GM19372 (cell line): ENCODE measurements at regions not wholly inside any gene's neighbourhood (a gene's known extent, or its start where the extent isn't known, plus 50 kb on each side); places are given as distances from the start of the nearest gene placed in this dataset.

Experiments
- ATAC-seq: cut with Tn5 transposase; IDR thresholded peaks from one replicate; pipeline ENCODE4 v1.9.1; 2021; ENCODE audit warnings: mild to moderate bottlenecking, low read depth, moderate library complexity; ENCODE audit not compliant: unreplicated experiment

DNA sequence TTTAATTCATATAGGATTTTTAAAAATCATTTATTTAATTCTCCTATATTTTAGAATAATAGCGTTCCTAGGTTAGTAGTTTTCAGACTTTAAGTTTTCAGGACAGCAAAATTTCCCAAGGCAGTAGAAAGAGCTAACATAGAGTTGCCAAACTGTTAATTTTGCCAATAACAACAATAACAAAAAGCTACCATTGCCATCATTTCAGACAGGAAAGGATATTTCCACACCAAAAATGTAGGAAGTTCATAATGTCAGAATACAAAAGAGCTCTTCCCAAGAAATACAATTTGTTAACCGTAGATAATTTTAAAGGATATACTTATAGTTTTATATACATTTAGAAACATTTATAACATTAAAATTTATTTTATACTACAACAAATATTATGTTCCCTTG, 81.4 kb upstream of the EEA1 start:
- ATAC-seq, result no peak

DNA sequence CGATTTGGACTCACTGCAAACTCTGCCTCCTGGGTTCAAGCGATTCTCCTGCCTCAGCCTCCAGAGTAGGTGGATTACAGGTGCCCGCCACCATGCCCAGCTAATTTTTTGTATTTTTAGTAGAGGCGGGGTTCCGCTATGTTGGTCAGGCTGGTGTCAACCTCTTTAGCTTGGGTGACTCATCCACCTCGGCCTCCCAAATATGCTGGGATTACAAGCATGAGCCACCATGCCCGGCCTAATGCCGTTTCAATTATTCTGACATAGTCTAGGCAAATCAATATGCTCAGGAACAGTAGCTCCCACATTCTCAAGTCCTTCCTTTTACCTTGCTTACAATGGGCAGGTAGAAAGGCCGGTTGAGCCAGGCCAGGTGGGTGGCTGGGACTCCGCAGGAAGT, 82.0 kb upstream of the EEA1 start:
- no peak for ATAC-seq

DNA sequence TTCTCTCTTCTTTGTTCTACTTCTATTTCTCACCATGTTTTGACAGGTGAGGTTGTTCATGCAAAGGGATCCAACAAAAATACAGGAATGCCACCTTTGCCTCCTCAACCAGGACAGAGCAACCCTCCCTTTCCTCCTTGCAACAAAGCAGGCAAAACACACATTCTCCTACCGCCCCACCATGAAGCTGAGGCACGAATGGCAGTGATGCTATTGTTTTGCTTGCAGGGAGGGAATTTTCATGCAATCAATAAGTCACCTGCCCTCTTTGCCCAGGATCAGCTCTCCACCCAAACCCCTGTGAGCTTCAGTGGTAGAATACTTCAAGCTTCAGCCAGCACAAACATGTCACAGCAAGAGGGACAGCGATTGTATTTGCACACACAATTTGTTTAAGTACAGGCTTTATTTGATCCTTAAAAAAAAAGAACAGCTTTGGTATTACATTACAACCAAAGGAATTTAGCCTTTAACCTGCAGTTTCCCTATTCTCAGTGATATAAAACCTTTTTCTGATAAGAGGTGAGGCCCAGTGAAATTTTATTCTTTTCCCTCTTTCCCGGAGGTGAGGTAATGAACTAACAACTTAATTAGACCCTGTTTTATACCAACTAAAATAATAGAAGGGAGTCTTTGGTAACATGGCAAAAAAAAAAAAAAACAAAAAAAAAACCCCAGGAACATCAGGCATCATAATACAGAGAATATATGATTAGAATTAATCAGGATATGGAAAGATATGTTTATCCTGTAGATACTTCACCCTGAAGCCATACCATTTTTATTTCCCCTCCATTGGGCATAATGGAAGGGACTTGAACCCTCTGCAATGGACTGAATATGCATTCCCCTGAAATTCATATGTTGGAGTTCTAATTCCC, 87.0 kb upstream of the EEA1 start:
- ATAC-seq, result no peak

DNA sequence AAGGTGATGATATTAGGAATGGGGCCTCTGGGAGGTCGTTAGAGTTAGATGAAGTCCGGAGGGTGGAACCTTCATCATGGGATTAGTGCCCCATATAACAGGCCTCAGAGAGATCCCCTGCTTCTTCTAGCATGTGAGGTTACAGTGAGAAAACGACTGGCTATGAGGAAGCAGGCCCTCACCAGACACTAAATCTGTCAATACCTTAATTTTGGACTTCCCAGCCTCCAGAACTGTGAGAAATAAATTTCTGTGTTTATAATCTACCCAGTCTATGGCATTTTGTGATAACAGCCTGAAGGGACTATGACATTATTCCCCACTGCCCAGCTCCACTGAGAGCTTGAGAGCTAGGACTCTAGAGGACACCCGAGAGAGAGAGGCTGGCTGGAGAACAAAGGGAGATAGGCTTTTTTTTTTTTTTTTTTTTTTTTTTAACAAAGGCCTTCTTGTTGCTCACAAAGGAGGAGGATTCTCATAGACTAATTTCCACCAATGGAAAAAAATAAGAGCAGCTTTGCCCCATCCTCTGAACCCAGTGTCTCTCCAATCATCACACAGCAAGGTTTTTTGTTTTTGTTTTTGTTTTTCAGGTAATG, 87.8 kb upstream of the EEA1 start:
- ATAC-seq, result no peak

DNA sequence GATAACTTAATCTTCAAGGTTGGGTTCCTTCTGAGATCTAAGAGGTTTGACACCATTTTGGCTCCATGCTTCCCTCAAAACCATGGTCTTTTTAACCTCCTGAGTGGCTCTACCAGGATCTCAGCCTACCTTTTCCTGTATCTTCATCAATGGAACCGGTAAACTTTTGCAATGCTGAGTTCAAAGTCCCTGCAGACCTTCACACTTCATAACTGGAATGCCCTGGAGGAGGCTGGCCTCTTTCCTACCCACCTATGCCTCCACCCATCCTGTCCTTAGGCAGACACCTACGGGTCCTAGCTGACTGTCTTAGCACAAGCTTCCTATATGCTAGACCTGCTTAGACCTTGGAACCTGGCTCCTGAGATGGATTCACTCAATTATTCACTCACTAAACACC, 89.5 kb upstream of the EEA1 start:
- ATAC-seq, result no peak

DNA sequence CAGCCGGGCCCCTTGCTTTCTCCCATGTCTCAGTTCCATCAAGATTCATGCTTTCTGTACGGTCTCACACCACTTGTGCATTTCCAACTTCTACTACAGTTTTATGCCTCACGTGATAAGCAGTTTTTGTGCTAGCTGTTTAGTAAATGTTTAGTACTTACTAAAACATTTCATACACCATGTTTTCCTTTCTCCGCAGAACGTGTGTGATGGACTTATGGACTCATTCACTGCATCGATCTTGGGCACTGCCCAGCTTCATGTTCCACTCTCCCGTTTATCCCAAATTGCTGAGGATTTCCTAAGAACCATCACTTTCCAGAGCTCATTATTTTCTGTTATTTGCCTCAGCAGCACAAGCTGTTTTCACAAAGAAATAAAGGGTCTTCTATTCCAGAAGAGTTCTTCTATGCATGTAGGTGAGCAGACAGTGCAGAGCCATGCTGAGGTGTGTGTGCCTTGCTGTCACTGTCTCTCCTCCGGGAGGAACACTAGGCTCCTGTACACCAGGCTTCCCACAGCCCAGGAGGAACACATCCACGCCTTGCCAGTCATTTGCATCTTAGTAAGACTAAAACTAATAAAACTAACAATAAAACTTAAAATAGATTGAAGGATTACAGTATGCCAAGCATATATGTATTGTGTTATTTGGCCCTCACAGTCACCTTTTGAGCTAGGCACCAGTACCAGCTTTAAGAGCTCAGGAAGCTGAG, 90.3 kb upstream of the EEA1 start:
- no peak for ATAC-seq

DNA sequence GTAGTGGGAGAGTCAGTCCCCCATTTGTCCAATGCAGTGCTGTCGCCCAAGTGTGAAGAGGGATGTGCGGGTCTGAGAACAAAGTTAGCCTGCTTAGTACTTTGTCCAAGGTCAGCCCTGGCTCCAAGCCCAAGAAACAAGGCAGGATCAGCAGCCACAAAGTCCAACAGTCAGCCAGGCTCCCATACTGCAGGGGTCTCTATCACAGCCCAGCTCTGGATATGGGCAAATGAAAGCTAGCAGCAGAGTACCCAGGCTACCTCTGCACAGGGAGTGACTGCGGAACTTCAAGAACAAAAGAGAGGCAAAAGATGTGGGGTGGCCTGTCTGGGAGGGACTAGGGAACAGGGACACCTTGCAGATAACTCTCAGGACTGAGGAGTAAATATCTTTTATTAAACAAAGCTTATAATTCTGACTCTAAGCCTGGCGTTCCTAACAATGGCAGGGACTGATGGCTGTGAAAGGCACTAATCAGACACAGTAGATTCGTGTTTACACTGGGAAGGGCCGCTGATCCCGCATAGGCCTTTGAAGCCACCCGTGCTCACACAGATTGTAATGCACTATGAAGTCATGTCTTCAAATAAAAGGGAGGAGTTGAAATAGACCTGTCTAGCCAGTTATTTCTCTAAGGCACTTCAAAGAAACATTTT, 91.0 kb upstream of the EEA1 start:
- ATAC-seq, result no peak

DNA sequence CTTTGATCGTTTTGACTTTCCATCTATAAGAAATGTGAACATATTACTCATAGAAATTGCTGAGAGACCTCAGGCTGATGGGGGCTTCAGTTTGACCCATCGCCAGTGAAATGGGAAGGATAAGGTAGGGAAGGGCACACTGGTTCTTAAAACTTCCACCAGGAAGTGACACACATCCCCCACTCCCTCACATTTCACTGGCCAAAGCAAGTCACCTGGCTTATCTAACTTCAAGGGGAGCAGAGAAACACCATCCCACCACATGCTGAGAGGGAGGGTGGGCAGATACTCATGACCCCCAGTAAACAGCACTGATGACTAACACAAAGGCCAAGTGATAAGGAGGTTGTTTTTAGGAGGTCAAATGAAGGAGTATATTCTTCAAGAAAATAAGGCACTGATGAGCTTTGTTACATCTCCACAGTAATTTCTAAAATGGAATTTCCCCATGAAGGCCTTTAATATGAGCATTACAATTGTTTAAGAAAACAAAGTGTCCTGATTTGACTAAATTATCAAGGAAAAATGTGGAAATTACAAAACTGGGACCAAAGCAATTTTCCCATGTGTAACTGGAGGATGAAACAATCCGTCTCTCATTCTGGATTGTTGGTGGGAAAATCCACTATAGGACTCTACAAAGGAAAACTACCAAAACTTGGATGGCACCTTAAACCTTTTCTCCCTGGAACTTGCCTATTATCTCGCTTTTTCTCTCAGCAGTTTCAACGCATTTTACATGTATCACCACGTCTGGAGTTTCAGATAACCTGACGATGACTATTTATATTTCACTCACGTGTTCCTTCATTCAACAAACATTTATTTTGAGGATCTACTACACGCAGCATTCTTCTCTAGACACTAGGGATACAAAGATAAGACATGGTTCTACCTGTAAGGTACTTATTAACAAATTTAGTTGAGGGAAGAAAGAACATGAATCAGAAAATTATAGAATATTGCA, 91.8 kb upstream of the EEA1 start:
- ATAC-seq, result no peak

DNA sequence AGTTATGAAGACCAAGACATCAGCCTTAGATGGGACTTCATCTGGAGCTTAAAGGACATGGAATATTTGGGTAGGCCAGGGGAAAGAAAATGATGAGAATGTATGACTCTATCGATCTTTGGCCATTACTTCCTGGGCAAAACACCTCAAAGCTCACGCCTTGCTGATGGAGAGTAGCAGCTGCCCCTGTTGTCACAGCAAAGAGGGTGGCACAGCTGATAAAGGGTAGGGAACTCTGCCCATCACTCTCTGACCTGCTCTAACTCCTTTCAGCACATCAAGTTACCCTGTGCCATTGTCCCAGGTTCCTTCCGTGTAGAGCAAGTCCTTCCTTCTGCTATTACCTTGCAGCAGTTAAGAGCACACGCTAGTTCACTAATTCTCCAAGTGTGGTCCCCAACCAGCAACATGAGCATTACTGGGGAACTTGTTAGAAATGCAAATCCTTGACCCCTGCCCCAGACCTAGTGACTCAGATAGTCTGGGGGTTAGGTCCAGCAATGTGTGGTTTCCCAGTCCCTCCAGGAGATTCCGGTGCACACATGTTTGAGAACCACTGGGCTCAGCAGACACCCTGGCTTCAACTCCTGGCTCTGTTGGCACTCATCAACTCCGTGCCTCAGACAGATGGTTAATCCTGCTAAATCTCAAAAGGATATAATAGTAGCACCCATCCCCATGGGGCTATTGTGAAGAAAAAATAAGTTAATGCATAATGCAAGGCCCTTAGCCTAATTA, 93.7 kb upstream of the EEA1 start:
- no peak for ATAC-seq

DNA sequence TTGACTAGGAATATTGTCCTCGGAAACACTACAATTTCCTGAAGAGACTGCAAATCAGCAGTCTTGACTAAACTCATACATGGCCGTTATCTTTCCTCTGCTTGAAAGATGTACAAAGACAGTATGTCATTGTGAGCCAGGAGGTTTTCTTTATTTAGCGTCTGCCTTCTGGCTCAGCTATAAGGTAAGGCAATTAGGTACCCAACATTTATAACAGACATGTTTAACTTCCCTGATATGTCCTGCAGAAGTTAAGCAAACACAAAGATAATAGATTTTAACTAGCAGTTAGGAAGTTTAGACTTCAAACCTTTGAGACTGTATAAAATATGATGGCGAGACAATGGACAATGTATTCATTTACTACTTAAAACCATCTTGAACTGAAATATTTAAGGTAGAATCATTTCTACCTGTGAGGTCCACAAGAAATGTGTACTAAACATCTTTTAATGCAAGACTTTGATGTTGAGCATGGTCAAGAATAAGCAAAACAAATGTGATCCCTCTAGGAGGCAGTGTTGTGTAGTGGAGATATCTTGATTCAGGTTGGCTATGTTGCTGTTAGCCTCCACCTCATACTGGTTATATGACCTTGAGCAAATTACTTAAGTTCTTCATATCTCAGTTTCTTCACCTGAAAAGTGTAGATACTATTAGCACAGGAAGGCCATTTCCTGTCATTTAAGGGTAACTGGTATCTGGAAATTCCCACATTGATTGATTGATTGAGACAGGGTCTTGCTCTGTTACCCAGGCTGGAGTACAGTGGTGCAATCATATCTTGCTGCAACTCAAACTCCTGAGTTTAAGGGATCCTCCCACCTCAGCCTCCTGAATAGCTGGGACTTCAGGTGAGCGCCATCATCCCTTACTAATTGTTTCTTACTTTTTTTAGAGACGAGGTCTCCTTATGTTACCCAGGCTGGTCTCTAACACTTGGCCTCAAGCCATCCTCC, 96.3 kb upstream of the EEA1 start:
- ATAC-seq, result no peak

DNA sequence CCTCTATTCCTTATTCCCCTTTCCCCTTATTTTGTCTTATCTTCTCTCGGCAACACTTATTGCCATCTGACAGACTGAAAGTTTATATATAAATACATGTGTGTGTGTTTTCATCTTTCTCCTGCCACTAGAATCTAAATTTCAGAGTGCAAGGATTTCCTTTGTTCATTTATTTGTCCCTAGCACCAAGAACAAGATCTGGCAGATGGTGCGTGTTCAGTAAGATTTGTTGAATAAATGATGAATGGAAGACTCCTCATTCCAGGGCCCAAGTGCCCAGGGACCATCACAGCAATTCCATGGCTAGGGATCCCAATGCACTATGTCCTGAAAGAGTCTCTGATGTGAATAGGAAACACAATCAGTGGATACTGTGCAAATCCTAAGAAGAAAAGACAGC, 97.9 kb upstream of the EEA1 start:
- no peak for ATAC-seq

DNA sequence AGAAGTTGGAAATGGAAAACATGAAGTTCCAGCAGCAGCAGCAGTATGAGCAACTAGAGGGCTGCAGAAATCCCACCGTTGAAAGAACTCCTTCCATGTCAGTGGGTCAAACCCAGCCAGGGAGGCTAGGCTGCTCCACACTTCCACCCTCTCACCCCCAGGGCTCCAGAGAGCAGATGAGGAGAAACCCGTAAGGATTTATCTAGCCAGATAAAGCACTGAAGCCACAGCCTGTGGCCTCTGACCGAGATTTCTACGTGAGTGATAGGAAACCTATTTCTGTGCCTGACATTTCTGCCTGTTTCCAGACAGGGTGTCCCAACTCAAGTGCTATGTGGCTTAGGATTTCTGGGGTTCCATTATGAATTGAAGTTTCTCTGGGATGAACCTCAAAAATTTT, 100.0 kb upstream of the EEA1 start:
- no peak for ATAC-seq

DNA sequence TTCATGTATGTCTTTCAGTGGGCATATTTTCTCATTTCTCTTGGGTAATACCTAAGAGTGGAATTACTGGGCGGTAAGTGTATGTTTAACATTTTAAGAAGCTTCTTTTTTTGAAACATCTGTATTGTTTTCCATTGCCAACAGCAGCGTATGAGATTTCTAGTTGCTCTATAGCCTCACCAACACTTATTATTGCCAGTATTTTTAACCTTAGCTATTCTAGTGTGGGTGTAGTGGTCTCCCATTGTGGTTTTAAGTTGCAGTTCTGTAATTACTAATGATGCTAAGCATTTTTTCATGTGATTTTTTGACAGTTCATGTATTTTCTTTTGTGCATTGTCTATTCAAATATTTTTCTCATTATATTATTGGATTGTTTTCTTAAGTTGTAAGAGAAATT, 101.9 kb upstream of the EEA1 start:
- no peak for ATAC-seq

DNA sequence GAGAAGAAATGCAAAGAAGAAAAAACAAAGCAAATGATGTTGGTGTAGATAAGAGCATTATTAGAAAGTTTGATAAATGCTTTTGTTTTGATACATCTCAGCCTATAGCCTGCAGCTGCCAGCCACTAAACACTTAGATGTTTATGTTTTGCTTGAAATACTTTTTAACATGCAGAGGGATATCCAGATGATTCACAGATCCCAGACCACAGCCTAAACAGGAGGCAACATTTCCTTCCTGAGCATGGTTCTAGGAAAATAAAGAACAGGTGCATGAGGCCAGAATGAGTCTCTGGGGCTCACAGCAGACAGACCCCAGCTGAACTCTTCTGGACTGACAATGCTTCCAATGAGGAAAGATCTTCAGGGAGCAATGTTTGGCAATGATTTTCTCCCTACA, 103.7 kb upstream of the EEA1 start:
- no peak for ATAC-seq

DNA sequence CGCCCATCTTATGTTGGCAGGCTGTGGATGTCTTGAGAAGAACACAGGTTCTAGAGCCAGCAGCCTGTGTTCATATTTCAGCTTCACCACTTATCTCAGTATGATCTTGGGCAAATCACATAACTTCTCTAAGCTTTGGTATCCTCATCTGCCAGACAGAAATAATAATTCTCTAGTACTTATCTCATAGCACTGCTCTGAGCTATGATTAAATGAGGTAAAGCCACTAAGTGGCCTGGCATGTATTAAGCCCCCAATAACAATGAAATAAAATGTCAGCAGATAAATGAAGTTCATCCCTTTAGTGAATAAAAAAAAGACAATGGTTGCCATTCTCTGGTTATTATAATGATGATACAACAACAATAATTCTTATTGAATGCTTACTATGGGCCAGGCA, 104.9 kb upstream of the EEA1 start:
- no peak for ATAC-seq

DNA sequence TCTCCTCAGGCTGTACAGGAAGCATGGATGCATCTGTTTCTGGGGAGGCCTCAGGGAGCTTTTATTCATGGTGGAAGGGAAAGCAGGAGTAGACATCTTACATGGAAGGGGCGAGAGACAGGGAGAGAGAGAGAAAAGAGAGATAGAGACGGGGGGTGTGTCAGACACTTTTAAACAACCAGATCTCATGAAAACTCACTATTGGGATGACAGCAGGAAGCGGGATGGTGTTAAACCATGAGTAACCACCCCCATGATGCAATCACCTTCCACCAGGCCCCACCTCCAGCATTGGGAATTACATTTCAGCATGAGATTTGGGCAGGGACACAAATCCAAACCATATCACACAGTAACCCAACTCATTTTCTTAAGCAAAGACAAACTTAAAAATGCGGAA, 110.0 kb upstream of the EEA1 start:
- ATAC-seq, result no peak

DNA sequence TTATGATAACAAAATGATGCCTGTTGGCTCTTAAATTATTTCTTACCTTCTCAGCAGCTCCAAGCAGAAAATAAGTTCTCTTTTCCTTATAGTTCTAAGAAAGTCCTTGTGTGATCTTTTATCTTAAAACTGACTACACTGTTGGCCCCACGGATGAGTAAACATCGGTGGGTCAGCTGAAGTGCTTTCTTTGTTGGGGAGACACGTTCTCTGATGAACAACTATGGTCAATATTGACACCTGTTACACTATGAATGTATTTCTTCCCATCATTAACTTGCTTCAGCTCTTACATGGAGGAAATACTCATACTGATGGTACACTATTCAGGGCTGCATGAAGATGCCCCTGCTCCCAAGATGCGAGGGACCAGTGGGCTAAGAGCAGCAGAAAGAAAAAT, 110.8 kb upstream of the EEA1 start:
- no peak for ATAC-seq

DNA sequence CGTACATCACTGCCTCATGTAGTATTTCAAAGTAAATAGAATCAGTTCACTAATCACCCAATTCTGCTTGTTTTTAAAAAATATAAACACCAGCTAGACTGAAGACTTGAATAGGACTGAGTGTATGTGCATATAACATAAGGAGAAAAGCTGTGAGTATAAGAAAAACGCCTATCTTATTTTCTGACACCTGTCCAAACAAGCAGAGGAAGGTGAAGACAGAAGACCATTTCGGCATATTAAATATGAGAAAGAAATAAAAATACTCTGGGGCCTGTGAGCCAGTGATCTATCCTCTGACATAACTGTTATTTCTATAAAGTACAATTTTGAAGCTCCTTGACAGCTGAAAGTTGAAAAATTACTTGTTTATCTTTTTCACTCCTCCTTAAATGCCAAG, 111.3 kb upstream of the EEA1 start:
- ATAC-seq, result no peak
